HG02973 (cell line): ENCODE measurements at regions not wholly inside any gene's neighbourhood (a gene's known extent, or its start where the extent isn't known, plus 50 kb on each side); places are given as distances from the start of the nearest gene placed in this dataset.

Experiments
- ATAC-seq: cut with Tn5 transposase; IDR thresholded peaks from one replicate; pipeline ENCODE4 v1.9.1; 2021; ENCODE audit warnings: moderate library complexity; ENCODE audit not compliant: unreplicated experiment

DNA sequence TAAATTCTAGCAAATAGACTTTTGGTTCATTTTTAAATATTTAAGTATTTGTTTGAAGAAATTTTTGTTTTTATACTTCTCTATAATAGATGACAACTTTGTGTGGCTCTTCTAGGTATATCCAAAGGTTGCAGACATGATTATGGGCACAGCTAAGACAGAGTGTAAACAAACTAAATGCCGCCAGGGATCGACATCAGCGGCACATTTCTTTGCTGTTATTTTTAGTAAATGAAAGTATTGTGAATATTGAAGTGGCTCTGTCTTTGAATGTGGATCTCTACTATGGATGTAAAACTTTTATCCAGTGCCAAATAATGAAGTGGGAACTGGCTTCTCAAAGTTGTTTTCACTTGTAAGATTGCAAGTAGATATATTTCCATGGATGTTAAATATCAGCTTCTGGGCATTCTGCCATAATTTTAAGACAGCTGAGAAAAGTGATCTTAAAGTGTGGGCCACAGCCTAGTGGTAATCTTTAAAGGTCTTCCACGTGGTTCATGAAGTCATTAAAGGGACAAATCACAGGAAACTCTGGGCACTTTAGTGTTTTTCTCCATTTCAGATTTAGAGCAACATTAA is 589.9 kb downstream of the ZNF608 start:
- ATAC-seq, result no peak

DNA sequence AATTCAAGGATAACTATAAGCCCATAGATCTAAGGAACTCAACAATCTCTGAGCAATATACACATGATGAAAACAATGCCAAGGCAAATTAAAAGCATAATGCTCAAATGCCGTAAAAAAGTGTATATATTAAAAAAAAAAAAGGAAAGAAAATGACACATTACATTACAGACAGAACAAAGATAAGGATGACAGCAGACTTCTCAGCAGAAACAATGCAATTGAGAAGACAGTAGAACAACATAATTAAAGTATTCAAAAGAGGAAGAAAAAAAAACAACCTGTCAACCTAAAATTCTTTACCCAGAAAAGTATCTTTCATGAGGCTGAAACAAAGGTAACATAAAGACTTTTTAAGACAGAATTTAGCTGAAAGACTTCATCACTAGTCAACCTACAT is 591.7 kb downstream of the ZNF608 start:
- ATAC-seq, result no peak

DNA sequence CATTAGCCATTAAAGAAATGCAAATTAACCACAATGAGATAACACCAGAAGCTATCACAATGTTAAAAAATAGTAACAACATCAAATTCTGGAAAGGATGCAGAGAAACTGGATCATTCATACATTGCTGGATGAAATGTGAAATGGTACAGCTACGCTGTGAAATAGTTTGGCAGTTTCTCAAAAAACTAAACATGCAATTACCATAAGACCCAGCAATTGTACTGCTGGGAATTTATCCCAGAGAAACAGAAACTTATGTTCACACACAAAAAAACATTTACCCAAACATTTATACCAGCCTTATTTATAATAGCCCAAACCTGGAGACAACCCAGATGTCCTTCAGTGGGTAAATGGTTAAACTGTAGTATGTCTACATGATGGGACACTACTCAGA is 592.9 kb downstream of the ZNF608 start:
- ATAC-seq, result no peak

DNA sequence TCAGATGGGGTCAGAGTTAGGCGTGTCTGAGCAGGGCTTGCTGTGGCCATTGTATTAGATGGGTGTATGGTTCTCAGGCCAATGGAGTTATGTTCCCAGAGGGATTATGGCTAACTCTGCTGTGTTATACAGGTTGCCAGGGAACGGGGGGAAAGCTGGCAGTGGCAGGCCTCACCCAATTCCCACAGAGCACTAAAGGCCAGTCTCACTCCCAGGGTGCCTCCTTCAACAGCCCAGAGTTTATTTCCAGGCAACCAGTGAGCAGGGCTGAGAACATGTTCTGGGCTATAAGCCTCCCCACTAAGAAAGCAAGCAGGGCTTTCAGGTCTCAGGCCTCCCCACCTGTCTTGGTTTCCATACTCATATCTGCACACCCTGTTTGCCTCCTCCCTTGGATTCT is 597.9 kb downstream of the ZNF608 start:
- ATAC-seq, result no peak

DNA sequence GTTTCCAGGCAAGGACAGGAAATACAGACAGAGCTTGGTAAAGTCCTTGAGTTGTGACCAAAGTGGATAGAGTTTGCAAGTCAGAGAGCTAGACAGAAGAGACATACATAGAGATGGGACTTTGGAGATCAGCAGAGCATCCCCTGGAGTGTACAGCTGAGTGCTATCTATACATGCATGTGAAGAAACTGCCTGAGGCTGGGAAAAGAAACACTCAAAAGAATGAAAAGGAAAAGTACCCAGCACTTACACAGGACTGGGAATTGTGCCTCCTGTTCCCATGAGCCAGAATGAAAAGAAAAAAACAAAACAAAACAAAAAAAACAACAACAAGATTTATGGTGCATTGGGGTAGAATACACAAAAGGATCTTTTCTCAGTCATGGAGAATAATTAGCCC is 606.4 kb downstream of the ZNF608 start:
- no peak for ATAC-seq

DNA sequence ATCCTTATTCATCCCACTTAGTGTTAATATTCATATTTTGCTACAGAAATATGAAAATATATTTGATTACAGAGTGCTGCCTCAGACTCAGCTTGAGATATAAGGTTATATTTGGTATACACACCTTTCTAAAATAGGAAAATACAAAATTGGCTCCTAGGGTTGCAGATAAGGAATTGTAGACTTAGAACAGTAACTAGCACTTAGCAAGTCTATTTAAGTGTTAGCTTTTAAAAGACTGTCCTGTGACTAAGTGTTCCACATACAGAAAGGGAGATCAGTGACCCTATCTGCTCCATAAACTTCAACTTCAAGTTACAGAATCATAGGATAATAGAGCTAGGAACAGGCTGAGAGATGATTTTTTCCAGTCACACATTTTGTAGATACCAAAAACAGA is 607.0 kb downstream of the ZNF608 start:
- no peak for ATAC-seq

DNA sequence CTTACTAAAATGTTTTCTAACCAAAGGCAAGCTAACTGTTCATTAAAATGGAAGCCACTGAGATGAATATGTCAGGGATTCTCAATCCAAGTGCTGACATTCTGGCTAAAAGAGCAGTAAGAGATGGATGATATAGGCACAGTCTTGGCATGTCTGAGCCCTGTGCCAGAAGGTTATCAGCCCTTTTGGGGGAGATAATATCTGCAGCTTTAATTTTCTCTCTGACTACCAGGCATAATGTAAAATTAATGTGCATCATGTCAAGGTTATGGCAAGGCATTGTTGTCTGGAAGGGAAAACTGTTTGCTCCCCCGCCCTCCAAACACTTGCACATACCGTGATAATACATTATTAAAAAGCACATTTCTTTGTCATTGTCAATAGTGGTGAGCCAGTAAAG is 609.8 kb downstream of the ZNF608 start:
- no peak for ATAC-seq

DNA sequence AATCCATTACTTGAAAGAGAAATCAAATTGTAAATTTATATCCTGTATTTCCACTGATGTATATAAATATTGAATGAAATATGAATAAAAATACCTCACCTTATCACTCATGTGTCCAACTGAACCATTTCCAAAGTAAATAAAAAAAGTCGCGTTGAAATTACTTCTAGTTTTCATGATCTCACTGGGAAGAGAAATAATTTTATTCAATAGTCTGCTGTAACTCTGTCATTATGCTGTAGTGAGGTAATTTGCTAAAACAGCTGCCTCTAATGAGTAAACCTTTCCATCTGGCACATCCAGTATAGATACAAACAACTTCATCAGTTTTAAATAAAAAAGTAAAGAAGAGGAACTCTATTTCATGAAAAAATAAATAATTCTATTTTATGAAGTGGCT is 611.5 kb downstream of the ZNF608 start:
- ATAC-seq, result no peak

DNA sequence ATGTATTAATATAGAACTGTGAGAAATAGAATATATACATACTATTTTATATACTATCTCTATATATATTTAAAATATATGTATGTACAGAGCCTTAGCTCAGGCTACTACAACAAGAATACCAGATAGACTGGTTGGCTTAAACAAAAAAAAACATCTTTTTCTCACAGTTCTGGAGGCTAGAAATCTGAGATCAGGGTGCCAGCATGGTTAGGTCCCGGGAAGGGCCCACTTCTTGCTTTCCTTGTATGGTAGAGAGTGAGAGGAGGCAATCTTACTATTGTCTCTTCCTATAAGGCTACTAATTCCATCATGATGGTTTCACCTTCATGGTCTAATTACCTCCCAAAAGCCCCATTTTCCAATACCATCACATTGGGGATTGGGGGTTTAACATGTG is 613.0 kb downstream of the ZNF608 start:
- ATAC-seq, result no peak

DNA sequence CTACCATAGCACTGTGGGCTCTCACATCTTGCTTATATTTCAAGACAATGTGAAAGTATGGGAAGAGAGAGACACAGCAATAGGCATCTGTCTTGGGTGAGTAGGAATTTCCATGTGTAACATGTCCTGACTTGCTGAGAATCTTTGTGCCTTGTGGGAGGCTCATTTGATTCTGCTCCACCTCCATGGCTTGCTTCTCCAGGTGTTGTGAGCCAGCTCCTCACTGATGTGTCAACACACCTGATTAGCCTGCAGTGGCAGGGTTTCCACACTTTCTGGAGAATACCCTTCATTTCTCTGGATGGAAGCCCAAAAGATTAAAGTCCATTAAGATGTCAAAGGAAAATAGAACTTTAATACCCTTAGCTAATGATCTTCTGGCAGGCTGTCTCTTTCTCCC is 613.6 kb downstream of the ZNF608 start:
- no peak for ATAC-seq

DNA sequence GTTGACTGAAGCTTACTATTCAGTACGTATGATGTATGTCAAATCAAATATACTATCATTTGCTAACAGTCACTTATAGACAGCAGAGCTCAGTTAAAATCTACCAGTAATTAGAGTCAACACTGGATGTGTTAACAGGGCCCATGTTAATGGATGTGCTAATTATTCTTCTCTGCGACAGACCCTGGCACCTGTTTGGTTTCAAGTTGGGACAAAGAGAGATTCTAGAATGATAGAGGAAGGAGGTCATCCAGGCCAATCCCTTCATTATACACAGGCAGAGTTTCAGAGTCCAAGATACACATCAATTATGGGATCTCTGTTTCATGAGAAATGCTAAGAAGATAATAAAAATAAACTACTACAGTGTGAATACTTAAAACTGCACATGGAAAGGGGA is 615.0 kb downstream of the ZNF608 start:
- ATAC-seq, result no peak

DNA sequence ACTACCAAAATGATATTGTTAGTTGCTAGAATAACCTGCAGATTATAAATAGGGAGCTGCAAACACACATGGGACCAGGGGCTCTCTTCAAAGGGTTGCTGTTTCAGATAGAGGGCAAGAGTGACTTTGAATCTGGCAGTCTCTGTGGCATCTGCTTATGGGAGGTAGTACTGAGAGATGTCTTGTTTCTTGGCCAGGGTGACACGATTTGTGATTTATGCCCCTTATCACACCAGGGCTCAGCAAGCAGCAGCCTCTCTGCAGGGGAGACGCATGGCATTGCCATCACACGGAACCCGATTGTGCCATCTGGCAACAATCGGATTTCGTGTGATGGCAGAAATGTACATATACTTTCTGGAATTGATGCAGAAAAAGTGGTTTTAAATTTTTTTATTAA is 615.6 kb downstream of the ZNF608 start:
- ATAC-seq, result no peak

DNA sequence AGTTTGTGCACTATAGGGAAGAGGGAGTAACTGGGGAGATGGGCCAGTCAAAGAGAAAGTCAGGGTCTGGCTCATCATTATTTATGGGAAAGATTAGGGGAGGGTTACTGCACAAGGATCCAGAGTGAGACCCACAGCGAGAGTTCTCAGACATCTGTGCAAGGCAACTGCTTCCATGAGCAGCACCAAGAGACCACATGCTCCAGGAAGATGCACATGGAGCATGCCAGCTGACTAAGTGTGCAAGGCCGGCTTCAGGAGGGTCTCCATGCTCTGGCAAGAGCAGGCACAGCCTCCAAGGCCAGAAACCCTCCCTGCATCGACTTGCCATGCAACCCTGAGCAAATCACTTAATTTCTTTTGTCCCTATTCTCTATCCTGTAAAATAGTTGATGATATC is 616.9 kb downstream of the CSNK1G3 start:
- no peak for ATAC-seq

DNA sequence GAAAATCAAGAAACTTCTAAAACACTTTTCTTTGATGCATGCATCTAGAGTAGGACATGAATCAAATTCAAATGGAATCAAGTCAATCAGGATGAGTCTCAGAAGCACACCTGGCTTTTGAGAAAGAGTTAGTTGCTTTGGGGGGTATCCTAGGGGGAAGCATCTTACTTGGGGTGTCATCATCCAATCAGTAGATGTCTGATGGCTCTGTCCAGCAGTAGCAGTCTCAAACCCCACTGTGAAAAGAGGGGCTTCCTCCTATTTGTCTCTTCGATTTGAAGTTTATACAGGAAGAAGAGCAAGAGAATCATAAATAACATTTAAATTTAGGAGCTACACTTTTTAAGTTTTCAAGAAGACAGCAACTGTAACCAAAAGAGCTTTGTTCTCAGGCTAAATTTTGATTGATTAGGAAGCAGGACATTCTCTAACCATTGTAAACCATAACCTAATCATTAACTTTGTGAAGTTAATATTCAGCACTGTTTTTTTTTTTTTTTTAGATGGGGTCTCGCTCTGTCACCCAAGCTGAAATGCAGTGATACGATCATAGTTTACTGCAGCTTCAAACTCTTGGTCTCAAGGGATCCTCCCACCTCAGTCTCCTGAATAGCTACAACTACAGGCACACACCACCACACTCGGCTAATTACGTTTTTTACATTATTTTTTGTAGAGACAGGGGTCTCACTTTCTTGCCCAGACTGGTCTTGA is 614.7 kb downstream of the CSNK1G3 start:
- ATAC-seq, result peak; percentile 53

DNA sequence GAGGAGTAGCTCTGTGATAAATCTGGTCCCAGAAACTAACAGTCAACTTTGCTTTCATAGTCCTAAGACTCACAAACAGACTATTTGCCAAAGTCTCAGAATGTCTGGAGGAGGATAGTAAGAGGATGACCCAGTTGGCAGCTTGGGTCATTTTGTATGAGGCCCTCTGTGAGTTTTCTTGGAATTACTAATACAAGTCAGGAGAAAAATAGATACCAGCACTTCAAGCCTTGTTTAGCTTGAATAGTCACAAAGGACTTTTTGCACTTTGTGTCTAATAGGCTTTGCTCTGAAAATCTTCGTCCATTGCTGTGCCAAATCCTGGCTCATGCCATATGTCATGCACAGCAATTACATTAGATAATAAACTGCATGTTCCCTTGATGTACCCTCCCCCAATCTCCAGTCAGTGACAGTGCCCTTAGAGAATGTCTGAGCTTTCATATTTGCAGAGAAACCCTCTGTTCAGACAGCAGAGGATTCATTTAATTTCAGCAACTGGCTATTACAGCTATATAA is 612.8 kb downstream of the CSNK1G3 start:
- ATAC-seq, result no peak

DNA sequence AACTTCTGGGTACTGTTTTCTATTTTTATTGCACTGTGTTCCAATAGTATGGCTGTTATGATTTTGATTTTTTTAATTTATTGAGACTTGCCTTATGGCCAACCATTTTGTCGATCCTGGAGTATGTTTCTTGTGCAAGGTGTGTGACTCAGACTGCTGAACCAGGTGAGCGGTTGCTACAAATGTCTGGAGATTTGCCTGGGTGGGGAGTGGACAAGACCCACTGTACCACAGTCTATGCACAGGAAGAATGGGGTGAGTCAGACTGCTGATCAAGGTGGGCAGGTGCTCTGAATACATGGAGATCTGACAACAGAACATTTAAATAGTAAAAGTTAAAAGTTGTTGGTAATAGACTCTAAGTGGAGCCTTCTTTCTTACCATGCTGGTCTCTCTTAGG is 609.2 kb downstream of the CSNK1G3 start:
- no peak for ATAC-seq

DNA sequence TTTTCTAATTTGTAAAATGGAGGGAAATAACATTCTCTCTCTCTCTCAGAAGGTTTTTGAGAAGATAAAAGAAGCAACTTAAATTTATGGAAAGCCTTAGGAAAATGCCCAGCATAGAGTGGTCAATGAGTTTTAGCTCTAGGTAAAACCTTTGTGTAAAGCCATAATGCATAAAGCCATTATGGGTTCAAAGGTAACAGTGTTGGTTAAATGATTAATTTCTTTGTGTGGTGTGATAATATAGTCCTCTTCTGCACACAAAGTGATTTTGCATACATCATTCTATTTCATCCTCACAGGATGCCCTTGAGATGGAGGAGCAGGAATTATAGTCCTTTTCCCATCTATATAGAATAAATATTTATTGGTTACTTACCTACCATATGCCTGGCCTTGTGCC is 602.9 kb downstream of the CSNK1G3 start:
- ATAC-seq, result no peak

DNA sequence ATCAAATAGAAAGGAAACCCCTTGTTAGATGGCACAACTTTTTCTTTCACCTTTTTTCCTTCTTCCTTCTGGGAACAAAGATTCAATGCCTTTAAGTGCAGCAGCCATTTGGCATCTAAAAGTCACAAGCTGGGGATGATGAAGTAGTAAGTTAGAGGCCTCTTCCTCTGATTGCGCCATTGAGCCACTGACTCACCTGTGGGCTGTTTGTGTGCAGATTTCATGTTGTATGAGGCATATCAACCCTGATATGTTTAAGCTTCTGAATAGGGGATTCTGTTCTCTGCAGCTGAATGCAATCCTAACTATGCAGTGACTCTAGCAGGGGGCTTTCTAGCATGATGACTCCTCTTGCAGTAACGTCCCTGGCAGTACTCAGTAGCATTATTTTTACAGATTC is 599.9 kb downstream of the CSNK1G3 start:
- ATAC-seq, result no peak

DNA sequence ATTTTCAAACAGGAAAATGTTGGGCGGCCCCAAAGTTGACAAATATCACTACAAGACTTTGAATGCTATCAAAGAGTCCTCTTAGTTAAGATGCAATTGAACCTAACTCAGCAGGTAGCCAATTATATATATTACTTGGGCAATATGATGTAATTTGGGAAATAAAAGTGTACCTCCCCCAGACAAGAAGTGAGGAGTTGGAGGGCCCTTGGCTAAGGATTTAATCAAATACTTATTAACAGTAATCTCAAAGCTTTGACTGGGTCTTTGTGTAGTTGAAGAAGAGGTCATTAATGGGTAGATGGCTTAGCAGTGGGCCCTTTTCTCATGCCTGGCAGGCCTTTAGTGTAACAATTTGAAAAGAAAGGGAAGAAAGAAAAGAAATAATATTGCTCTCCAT is 599.0 kb downstream of the CSNK1G3 start:
- ATAC-seq, result no peak

DNA sequence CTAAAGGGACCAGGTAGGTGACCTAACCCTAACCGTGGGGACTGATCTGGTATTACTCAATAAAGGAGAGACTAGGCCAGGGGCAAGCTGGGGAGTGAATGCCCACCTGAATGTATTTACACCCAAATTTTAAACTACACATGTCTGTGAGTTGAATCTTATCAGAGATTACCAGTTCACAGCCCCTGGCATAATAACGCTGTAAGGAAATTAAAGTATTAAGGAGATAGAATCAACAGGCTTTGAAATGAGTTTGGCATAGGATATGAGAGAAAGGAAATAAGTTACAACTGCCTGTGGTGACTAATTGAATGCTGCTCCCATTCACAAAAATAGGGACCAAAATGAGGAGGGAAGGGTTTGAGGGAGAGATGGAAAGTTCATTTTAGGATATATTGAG is 593.3 kb downstream of the CSNK1G3 start:
- ATAC-seq, result no peak

DNA sequence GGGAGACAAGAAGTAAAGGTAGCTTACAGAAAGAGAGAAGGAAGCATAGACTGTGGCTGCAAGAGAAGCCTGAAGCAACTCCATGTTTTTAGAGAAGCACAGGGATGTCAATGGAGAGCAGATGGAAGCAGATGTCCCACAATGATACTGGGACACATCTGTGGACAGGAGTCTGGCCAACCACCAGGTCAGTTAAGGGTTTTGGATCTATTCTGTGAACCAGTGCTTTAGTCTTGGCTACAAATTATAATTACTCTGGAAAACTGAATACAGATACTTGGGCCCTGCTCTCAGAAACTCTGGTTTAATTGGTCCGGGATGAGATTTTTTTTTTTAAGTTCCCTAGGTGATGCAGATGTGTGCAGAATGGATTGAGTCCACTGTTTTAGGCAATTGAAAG is 592.8 kb downstream of the CSNK1G3 start:
- no peak for ATAC-seq

DNA sequence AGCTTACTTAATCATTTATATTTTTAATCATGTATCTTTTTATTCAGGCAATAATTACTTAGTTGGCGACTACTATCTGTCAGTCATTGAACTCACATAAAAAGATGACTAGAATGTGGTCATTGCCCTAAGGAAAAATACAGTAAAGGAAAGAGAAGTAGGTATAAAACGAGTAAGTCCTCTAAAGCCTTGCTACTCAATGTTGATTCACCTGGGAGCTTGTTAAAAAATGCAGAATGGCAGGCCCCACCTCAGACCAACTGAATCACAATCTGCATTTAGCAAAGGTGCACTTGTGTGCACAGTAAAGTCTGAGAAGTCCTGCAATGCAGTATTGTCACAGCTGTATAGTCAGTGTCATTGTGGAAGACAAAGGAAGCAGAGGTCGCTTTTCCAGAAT is 592.4 kb downstream of the CSNK1G3 start:
- no peak for ATAC-seq

DNA sequence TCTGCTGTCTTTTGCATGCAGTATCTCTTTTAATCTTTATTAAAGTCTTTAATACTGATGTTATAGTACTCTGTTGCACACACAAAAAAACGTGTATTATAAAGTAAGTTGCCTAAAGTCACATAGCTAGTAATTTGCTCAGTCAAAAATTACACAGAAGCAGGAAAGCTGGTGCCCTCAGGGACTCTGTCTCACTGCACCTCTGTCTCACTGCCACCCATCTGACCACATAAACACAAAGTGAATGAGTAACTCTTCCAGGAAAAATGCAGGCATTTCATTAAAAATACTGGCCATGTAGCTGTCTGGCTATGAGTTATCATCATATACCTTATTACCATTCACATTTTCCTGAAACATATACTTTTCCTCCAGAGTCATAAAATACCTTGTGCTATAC is 591.7 kb downstream of the CSNK1G3 start:
- no peak for ATAC-seq
